Fibroblast of villous mesenchyme (primary cell): ENCODE measurements at regions not wholly inside any gene's neighbourhood (a gene's known extent, or its start where the extent isn't known, plus 50 kb on each side); places are given as distances from the start of the nearest gene placed in this dataset.
"Not testable (repeated sequence)": the region's sequence is repeated elsewhere in the genome, so short reads cannot be mapped to it uniquely, and the experiment has no call there.

Source experiments
- DNase-seq: peaks from one replicate; pipeline ENCODE4 v3.0.0-alpha.2; 2010; ENCODE audit warnings: low read depth
- H3K4me3 ChIP-seq: 2 replicates; pipeline ENCODE4 v1.5.1; 2011; ENCODE audit warnings: low read depth, mild to moderate bottlenecking, low read length
- CTCF ChIP-seq: IDR thresholded peaks from 2 replicates; pipeline ENCODE4 v1.5.1; 2012; ENCODE audit warnings: low read depth, mild to moderate bottlenecking, low read length; ENCODE audit not compliant: insufficient read depth

- TF ChIP-seq CTCF = no peak
- no peak for DNase-seq
- H3K4me3 ChIP-seq = no peak overlapping the region
Measured at GRCh38 chr3:21991061-21991460, 240.1 kb upstream of the ZNF385D start.

GRCh38 chr3:21995079-21995607, 244.1 kb upstream of the ZNF385D start:
- H3K4me3 ChIP-seq = no peak overlapping the region
- DNase-seq = no peak
- no peak for TF ChIP-seq CTCF

- H3K4me3 ChIP-seq = no peak overlapping the region
- no peak for TF ChIP-seq CTCF
- DNase-seq = no peak
Measured at GRCh38 chr3:22007368-22007767, 256.4 kb upstream of the ZNF385D start.

DNA sequence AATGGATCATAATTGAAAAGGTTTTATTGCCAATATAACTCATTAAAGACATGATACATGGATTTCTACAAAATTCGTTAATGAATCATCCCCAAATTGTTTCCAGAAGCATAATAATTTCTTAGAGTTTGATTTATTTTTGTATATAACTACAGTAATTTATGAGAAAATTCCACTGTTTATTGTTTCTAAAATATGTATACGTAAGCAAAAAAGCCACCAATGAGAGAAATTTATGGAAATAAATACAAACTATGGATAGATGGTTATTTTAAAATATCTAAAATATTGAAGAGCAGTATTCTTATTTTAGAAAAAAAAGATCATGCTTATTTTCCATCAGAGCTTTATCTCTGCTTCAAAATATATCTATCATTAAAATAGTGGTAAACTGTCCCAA, 260.0 kb upstream of the ZNF385D start:
- no peak for TF ChIP-seq CTCF
- DNase-seq = no peak
- no peak overlapping the region for H3K4me3 ChIP-seq

DNA sequence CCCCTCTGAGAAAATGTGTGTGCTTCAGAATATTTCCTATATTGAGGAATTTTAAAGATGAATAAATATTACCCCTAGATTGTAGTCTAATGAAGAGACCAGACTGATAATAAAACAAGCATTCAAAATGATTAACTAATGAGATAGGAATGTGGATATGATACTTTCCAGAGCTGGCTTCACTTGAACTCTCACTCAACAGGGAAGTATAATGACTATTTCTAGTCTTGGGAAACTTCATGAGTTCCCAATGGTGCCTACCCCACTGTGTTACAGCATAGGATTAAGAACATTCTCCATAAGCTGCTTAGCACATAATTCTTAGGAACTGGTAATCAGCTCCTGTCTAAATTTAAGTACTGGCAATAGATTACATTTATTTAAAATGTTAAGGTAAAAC, 261.5 kb upstream of the ZNF385D start:
- H3K4me3 ChIP-seq = no peak overlapping the region
- no peak for TF ChIP-seq CTCF
- peak; percentile 7 for DNase-seq

GRCh38 chr3:22013641-22014040, 262.6 kb upstream of the ZNF385D start:
- DNase-seq = no peak
- TF ChIP-seq CTCF = no peak
- no peak overlapping the region for H3K4me3 ChIP-seq

DNA sequence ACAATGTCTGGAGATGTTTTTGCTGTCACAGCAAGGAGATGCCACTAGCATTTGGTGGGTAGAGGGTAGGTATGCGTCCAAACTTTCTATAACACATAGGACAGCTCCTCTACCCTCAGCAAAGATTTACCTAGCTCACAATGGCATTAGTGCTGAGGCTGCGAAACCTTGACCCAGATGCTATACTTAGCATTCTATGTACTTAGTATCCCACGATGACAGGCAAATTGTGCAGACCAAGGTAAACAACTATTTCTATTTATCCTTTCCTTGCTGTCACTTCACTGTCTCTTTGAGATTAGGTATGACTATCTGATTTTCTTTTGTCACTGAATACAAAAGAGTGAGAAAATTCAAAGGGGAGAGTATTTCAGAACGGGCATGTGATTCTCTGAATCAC, 265.2 kb upstream of the ZNF385D start:
- no peak for DNase-seq
- no peak for TF ChIP-seq CTCF
- H3K4me3 ChIP-seq = no peak overlapping the region

DNA sequence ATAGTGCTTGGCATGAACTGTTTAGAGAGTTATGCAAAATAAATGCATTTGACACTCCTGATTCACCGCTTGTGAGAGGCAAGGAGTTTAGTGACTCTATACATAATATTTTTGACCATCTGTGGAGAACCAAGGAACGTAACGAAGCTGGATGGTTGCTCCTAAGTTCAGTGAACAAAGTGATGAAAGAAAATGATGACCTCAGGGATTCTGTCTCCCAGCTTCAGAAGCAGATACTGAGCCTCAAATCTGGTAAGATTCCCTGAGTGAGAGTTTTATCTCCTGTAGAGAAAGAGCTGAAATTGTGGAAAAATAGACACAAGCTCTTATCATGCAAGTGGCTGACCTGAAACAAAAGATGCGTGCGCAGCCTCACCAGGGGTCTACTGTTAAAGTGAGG, 273.6 kb upstream of the ZNF385D start:
- H3K4me3 ChIP-seq, DNase-seq: not testable (repeated sequence)
